ENCODE measurements at regions not wholly inside any gene's neighbourhood (a gene's known extent, or its start where the extent isn't known, plus 50 kb on each side); places are given as distances from the start of the nearest gene placed in this dataset.

GRCh38 chr5:96133341-96134079 lies 171.9 kb upstream of the ELL2 start:
- BruUV-seq (replicated peaks), result no TSS peak

DNA sequence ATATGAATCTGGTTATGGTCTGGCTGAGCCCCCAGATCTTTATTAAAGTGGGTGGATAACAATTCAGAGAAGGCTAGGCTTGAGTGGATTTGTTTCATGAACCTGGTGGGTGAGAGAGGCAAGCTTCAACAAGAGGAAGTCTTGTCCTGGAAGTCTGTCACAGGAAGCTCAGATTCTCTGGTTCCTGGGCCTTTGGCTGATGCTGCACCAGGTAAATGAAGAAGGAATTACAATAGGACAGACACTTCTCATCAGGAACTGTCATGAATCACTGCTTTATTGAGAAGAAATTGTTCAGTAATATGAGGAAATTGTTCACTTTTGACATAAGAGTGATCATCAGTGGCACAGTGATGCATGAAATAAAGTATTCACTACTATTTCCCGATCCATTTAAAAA lies 167.6 kb upstream of the ELL2 start:
- no peaks in the 10 kb centered on the region for H3K36me3 ChIP-seq (ENCODE audit: insufficient read depth, low read length, poor library complexity, severe bottlenecking)
- H3K4me1 ChIP-seq (ENCODE audit: insufficient read depth, low read length, poor library complexity, severe bottlenecking), result no peaks in the 10 kb centered on the region
- no peak for DNase-seq (ENCODE audit: low spot score)
- no peak overlapping the region for H3K4me3 ChIP-seq (ENCODE audit: low read depth, low read length, poor library complexity, severe bottlenecking)
- ChIA-PET CTCF (no interaction called here), POLR2A (ENCODE audit: low non-redundant PET) (no interaction called here)
- no TSS peak for BruUV-seq (replicated peaks)
- TF ChIP-seq EZH2 (IDR thresholded peaks at IDR 0.05; ENCODE audit: borderline replicate concordance, low read depth, low read length, poor library complexity, severe bottlenecking), result no peak
- TF ChIP-seq, protein P1, sequence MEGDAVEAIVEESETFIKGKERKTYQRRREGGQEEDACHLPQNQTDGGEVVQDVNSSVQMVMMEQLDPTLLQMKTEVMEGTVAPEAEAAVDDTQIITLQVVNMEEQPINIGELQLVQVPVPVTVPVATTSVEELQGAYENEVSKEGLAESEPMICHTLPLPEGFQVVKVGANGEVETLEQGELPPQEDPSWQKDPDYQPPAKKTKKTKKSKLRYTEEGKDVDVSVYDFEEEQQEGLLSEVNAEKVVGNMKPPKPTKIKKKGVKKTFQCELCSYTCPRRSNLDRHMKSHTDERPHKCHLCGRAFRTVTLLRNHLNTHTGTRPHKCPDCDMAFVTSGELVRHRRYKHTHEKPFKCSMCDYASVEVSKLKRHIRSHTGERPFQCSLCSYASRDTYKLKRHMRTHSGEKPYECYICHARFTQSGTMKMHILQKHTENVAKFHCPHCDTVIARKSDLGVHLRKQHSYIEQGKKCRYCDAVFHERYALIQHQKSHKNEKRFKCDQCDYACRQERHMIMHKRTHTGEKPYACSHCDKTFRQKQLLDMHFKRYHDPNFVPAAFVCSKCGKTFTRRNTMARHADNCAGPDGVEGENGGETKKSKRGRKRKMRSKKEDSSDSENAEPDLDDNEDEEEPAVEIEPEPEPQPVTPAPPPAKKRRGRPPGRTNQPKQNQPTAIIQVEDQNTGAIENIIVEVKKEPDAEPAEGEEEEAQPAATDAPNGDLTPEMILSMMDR (conservative IDR thresholded peaks at IDR 0.05; ENCODE audit: low read depth, low read length), result no peak
- intact Hi-C loops (cut with micrococcal nuclease; ENCODE audit: unreplicated experiment), result no loop called here
- no peaks in the 10 kb centered on the region for H3K9me3 ChIP-seq (ENCODE audit: low read depth, low read length, poor library complexity, severe bottlenecking)
- H3K27me3 ChIP-seq (replicated peaks; ENCODE audit: insufficient read depth, low read depth, low read length, poor library complexity), result peaks cover 3% of the 10 kb centered on the region
- no peak overlapping the region for H3K27ac ChIP-seq (ENCODE audit: low read depth, low read length, poor library complexity, severe bottlenecking)

More at GRCh38 chr5:96133341-96134079, 171.9 kb upstream of the ELL2 start:
- Histone ChIP-seq H3K9me3 (ENCODE audit: low read depth, low read length, poor library complexity, severe bottlenecking) (no peaks in the 10 kb centered on the region), H3K27me3 (replicated peaks; ENCODE audit: insufficient read depth, low read depth, low read length, poor library complexity) (no peaks in the 10 kb centered on the region), H3K4me3 (ENCODE audit: low read depth, low read length, poor library complexity, severe bottlenecking) (no peak overlapping the region), H3K36me3 (ENCODE audit: insufficient read depth, low read length, poor library complexity, severe bottlenecking) (no peaks in the 10 kb centered on the region), H3K27ac (ENCODE audit: low read depth, low read length, poor library complexity, severe bottlenecking) (no peak overlapping the region), H3K4me1 (ENCODE audit: insufficient read depth, low read length, poor library complexity, severe bottlenecking) (no peaks in the 10 kb centered on the region)
- TF ChIP-seq, protein P1 (conservative IDR thresholded peaks at IDR 0.05; ENCODE audit: low read depth, low read length), result no peak
- no peak for TF ChIP-seq EZH2 (IDR thresholded peaks at IDR 0.05; ENCODE audit: borderline replicate concordance, low read depth, low read length, poor library complexity, severe bottlenecking)
- ChIA-PET POLR2A (ENCODE audit: low non-redundant PET) (no interaction called here), CTCF (no interaction called here)
- intact Hi-C loops (cut with micrococcal nuclease; ENCODE audit: unreplicated experiment), result no loop called here
- DNase-seq (ENCODE audit: low spot score), result no peak

DNA sequence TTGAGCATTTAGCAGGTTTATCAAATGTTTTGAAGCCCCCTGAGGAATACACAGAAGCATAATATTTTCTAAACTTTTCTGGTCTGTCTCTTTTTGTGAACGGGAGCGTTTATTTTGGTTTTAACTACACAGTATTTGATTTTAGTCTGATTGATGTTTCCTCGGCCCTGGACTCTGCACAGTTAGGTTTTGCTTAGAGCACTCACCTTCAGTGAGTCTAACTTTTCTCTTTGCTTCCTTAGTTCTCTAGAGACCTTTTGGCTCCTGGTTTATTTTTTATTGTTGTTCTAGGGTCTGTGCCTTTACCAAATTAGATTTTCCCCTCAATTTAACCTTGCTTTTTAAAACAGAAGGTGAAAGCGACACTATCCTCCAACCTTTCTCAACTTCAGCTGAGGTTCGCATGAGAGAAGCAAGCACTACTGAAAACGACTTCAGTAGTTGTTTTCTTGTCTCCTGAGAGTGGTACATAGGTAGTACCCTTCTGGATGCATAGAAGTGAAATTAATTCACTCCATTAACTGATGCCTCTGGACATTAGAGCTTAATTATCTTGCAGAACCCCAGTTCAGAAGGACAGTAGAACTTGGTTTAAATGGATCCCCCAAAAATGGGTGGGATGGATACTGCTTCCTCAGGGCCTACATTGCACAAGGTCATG lies 166.7 kb upstream of the ELL2 start:
- no peaks in the 10 kb centered on the region for H3K9me3 ChIP-seq (ENCODE audit: low read depth, low read length, poor library complexity, severe bottlenecking)
- ChIA-PET CTCF (no interaction called here), POLR2A (ENCODE audit: low non-redundant PET) (no interaction called here)
- TF ChIP-seq EZH2 (IDR thresholded peaks at IDR 0.05; ENCODE audit: borderline replicate concordance, low read depth, low read length, poor library complexity, severe bottlenecking), result no peak
- H3K27ac ChIP-seq (ENCODE audit: low read depth, low read length, poor library complexity, severe bottlenecking), result no peak overlapping the region
- no peak for DNase-seq (ENCODE audit: low spot score)
- no peaks in the 10 kb centered on the region for H3K4me1 ChIP-seq (ENCODE audit: insufficient read depth, low read length, poor library complexity, severe bottlenecking)
- intact Hi-C loops (cut with micrococcal nuclease; ENCODE audit: unreplicated experiment), result no loop called here
- no peaks in the 10 kb centered on the region for H3K36me3 ChIP-seq (ENCODE audit: insufficient read depth, low read length, poor library complexity, severe bottlenecking)
- H3K27me3 ChIP-seq (replicated peaks; ENCODE audit: insufficient read depth, low read depth, low read length, poor library complexity), result peaks cover 3% of the 10 kb centered on the region
- BruUV-seq (replicated peaks), result no TSS peak
- no peak overlapping the region for H3K4me3 ChIP-seq (ENCODE audit: low read depth, low read length, poor library complexity, severe bottlenecking)
